HuH-7 (cell line): ENCODE measurements at regions not wholly inside any gene's neighbourhood (a gene's known extent, or its start where the extent isn't known, plus 50 kb on each side); places are given as distances from the start of the nearest gene placed in this dataset.
"Not testable (repeated sequence)": the region's sequence is repeated elsewhere in the genome, so short reads cannot be mapped to it uniquely, and the experiment has no call there.

Experiments used
- DNase-seq: peaks from one replicate; pipeline ENCODE4 v3.0.0; 2011; ENCODE audit warnings: low spot score

DNA sequence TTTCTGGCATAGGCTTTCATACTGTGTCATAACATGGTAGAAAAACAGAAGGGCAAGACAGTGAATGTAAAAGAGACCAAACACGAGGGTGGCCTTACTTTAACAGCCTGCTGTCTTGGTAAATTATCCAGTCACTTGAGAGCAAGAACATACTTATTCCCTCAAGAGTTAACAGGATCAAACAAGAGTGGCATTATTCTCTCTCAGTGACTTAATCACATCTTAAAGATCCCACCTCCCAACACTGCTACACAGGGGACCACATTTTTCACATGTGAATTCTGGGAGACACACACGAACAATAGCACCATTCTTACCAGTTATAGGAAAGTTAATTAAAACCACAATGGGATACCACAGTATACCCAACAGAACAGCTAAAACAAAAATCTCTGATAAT is 898.0 kb upstream of the C9orf72 start:
- DNase-seq = no peak

DNA sequence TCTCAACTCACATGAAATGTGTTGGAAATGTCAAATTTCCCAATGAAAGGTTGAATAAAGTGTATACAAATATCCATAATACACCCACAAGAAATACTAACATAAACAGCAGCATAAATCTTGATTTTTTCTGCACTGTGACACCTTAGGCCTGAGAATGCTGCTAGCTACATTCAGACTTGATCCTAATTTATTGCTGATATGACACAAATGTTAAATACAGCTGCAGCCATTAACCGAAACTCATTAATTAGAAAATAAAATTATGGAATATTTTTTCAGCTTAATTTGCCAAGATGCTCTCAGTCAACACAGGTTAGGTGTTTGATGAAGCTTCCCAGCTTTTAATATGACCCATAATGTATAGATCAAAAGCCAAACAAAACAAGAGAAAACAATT is 914.3 kb upstream of the C9orf72 start:
- no peak for DNase-seq

DNA sequence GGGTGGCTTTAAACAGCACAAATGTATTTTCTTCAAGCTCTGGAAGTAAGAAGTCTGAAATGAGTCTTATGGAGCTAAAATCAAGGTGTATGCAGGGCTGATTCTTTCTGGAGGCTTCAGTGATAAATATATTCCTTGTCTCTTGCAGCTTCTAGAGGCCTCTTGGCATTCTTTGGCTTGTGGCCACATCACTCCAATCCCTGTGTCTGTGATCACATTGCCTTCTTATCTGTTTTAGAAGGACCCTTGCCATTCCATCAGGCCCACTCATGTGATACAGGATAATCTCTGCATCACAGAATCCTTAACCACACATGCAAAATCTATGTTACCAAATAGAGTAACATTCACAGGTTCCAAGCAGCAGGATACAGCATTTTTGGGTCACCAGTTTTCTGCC is 917.8 kb upstream of the C9orf72 start:
- no peak for DNase-seq

DNA sequence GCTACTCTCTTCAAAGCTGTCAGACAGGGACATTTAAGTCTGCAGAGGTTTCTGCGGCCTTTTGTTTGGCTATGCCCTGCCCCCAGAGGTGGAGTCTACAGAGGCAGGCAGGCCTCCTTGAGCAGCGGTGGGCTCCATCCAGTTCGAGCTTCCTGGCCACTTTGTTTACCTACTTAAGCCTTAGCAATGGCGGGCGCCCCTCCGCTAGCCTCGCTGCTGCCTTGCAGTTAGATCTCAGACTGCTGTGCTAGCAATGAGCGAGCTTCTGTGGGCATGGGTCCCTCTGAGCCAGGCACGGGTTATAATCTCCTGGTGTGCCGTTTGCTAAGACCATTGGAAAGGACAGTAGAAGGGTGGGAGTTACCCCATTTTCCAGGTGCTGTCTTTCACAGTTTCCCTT is 924.9 kb upstream of the C9orf72 start:
- not testable (repeated sequence) for DNase-seq

DNA sequence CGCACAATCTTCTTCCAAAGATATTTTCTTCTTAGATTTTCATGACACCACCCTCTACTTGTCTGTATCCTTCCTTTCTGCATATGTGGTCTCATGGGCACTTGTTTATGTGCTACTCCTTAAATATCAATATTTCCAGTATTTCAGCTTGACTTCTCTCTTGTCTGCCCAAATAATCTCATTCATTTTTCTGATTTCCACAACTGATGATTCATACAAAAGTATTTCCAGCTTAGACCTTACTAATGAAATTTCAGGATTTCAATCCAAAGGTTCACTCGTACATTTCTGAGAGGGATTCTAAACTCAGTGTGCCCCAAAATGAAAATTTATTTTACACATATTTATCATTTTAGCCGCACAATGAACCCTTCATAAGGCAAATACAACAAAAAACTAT is 928.9 kb upstream of the C9orf72 start:
- no peak for DNase-seq

DNA sequence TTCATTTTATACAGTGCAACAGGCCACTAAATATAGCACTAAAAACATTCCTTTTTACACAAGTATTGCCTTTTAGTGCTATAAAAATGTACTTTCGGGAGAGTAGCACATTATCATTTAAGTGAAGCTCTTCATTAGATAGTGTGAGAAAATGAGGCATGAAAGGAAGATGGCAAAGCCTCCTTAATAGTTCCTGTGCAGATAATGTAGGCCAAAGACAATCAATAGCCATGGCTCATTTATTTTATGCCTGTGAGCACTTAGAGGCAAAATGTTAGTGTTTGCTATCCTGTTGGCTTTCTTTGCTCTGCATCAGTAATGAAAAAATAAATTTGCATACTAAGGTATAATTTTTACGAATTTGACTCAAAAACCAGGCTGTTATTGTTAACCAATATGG is 929.5 kb upstream of the C9orf72 start:
- DNase-seq = no peak

DNA sequence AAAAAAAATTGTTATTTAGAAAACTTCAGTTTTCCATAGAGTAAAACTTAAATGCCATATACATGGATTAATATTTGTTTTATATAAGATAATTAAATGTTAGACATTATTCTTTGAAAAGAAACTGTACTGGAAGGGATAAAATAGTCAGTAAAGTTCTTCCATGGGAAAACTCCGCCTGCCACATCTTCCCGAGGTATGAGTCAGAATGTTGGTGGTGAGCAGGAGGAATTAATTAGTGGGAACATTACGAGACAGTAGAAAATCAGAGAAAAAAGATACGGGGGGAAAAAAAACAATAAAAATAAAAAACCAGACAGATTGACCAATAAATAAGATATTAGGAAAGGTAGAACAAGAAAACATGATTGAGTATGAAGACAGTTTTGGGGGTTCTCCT is 930.3 kb upstream of the C9orf72 start:
- DNase-seq = no peak

DNA sequence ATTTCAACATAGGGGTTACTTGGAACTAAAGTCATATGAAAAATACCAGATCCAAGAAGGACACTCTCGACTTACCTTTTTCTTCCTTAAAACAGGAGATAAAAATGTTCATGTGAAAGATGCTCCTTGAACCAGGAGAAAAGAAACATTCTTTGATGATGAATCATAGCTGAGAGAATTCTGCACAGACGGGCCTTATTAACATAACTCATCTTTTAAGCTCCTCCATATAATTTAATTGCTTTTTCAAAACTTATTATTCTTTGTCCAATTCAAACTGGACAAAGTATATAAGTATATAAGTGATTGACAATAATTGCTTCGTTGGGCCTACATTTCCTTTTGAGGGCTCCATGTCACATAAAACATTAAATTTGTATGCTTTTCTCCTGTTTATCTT is 945.2 kb upstream of the C9orf72 start:
- DNase-seq = no peak

DNA sequence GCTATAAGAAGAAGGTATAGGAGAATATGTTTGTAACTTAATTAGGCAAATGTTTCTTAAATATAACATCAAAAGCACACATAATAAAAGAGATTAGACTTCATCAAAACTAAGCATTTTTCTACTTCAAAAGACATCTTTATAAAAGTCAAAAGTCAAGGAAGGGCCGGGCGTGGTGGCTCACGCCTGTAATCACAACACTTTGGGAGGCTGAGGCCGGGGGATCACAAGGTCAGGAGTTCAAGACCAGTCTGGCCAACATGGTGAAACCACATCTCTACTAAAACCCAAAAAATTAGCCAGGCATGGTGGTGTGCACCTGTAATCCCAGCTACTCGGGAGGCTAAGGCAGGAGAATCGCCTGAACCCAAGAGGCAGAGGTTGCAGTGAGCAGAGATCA is 951.0 kb upstream of the C9orf72 start:
- not testable (repeated sequence) for DNase-seq

DNA sequence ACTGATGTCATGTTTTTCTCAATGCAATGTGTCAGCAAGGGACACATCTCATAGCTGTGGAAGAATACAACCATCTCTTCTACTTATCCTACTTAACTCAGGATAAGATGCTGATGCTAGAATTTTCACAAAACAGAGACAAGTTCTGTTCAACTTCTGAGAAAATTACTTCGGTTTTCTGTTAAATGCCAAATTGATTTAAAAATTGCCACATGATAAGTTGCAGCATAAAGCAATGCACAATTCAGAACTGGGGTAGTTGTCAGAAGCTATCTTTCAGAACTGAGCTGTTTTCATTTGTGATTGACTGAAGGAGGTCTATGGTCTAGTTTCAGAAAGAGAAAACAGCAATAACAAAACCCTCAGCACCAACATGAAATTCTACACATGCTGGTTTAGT is 954.8 kb upstream of the C9orf72 start:
- no peak for DNase-seq

DNA sequence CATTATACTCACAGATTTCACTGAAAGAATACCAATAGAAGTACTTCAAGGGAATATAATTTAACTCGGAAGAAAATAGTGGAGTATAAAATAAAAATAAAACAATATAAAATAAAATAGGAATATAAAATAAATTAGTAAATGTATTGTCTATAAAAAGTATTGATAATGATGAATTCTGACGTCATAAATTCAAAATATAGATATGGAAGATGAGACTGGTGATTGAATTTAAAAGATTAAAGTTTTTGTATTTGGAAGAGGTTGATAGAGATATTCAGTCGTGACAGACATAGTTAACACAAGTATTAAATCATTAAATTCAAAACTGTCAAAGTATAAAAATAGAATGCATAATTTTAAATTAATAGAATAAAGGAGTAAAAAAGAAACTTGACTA is 964.9 kb upstream of the C9orf72 start:
- DNase-seq = no peak

DNA sequence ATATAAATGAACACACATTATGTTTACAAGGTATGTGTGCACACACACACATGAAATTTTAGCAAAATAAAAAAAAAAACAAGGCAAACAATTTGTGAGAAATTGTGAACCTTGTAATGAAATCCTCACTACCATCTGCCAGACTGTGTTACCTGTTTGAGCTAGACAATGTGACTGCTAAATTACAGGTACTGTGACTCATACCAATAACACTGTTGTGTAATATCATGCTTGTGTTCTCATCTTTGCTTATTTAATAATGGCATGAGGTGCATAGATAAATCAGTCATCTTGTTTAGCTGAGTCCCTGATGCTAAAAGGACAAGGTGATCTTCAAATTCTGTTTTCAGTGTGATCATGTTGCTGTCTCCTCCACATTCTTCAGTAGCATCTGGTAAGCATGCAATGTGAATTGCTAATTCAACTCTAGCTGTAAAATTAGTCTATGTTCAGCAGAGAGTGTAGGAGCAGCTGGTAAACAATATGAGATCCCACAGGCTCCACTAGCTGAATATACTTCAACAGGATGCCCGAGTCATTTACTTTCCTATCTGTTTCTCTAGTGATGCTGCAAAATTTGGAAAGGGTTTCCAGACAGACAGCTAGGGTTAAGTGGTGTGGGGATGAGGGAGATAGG is 966.3 kb upstream of the C9orf72 start:
- no peak for DNase-seq

DNA sequence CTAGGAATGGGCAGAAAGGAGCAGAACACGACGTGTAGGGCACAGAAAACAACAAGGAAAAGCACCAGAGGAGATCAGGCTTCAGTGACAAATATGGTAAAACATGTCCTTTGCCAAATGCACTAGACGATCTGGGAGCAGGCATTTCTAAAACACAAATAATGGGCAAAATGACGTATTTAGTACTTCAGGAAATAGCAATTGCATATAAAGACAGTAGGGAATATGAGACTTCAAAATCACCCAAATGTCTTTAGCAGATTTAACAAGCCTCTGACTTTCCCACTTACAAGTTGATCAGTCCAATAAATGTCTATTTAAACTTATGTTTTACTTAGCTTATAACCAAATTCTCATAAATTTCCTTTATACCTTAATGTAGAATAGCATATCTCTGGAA is 969.6 kb upstream of the C9orf72 start:
- no peak for DNase-seq

DNA sequence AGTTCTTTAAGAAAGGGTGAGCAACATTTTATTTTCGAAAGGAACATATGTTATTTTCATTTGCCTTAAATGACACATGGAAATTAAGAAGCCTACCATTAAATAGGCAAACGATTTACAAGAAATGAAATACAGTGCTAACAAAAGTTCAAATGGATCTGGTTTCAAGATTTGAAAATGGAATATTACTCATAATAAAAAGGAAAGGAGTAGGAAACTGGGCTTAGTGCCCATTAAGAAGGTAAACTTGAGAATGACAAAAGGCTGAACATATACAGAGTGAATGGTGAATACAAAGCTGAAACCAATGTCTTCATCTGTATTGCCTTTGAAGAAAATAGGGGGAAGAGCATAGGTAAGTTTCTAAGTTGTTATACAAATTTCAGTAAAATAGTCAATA is 974.2 kb upstream of the C9orf72 start:
- no peak for DNase-seq

DNA sequence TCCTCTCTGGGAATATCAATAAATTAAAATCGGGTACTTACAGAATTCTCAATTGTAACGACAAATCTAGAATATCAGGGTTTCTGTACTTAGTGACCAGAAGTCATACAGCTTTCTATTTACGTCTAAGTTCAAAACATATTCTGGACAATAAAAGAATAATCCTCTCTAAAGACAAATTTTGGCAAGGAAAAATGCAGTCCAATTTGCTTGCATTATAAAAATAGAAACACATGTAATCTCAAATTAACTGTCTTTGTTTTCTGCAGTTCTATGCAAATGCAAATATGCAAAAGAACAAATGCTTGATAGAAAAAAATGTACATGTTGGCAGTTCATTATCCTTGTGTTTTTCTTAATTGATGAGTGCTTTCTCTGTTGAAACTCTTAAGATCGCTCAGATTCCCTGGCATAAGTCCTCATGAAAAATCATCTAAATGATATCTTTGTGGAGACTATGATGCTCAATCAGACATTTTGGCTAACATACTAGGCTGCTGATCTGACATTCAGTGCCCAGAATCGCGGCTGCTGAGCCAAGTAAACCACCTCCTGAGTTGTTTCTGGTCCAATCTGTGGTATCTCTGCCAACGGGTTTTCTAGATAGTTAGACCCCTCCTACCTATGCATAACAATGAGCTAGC is 990.1 kb upstream of the C9orf72 start:
- no peak for DNase-seq

DNA sequence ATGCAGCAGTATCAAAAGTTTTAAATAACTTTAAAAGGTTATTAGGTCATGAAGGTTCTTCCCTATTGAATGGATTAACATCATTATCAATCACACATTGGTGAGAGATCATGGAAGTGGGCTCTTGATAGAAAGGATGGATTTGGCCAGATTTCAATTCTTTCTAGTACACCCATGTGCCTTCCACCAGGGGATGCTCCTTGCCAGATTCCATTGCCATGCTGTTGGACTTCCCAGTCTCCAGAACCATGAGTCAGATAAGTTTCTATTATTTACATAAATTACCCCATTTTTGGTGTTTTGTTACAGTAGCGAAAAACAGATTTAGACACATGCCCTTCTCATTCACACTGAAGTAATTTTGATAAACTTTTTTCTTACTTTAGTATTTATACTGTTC is 1010.6 kb upstream of the C9orf72 start:
- no peak for DNase-seq

DNA sequence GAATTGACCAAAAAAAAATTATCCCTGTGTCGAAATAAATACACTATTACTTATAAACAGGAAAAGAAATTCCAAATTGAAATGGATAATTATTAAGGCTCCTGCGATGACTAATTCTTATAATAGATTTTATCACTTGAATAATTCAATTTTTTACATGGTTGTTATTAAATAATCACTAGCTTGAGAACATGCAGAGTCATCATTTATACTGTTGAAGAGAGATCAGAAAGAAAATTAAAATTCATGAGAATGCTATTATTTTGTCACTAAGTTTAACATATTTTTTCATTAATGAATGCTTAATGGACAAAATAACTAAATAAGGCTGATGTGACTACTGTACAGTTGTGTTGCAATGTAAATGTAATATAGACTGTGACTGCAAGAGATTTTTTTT is 1011.3 kb upstream of the C9orf72 start:
- no peak for DNase-seq

DNA sequence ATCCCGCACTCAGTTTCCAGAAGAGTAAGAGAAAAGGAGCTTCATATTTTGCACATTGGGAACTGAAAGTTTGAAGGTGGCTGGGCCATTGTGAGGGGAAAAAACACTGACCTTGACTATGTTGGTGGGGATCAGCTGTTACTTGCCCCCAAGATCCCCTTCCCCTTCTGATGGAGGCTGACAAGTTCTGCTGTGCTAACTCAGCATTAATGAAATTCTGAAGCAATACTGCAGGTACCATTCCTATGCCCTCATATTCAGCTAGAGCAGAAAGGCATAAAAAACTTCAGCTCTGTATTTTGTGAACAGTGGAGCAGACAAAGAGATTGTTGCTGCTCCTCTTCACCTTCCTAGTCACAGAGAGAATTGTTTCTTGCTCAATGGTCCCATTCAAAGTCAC is 1013.8 kb upstream of the C9orf72 start:
- no peak for DNase-seq

DNA sequence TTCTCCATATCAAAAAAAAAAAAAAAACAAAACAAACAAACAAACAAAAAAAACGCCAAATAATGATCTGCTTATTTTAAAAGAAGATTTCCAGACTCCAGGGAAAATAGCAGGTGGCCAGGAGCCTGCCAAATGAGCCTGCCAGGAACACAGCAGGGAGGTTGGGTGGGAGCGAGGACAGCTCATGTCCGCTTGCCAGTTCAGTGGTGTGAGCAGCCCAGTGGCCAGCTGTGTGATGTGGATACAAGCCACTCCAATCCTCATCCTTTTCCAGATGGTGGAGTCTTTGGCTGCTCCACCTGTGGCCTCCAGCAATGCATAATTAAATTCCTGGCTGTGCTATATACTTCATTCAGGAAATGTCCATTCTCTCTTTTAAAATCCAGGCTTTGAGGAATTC is 1025.1 kb upstream of the C9orf72 start:
- DNase-seq = no peak

DNA sequence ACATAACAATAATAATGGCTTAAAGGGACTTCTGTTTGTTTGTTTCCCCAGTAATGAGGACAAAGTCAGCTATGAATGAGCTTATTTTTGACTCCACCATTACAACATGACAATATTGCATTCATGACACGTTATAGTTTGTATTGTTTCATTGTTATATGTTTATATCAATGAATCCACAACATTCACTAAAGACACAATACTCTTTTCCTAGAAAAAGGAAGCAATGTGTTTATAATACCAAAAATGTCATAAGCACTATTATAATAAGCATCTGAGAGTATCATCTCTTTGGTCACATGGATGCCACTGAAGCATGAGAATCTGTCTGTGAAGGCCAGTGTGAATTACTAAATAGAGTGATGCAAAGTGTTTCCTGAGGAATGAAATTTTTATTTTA is 1026.9 kb upstream of the C9orf72 start:
- no peak for DNase-seq

DNA sequence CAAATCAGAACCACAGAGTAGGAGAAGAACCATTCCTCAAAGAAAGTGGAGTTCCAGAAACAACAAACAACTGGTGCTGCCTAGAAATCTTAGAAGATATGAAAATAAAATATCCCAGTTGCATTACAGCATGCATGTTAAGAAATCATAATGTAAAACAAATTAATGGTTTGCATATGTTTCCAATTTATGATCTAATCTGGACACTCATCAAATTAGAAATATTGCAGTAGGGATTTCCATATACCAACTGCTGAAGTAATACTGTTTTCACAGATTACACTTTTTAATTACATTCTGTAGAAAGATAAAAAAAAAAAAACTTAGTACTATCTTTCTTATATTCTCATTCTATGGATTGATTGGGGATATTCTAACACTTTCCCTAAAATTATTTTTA is 1034.6 kb upstream of the C9orf72 start:
- DNase-seq = no peak

DNA sequence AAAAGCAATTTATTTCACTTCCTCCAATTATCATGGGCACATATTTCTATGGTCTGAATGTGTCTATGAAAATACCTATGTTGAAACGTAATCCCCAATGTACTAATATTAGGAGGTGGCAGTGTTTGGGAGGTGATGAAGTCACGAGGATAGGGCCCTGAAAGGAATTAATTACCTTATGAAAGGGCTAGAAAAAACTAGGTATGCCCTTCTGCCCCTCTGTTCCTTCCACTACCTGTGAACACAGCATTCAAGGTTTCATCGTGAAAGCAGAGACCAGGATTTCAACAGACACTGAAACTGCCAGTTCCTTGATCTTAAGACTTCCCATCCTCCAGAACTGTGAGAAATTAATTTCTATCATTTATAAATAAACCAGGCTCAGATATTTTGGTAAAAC is 1037.1 kb upstream of the C9orf72 start:
- no peak for DNase-seq

DNA sequence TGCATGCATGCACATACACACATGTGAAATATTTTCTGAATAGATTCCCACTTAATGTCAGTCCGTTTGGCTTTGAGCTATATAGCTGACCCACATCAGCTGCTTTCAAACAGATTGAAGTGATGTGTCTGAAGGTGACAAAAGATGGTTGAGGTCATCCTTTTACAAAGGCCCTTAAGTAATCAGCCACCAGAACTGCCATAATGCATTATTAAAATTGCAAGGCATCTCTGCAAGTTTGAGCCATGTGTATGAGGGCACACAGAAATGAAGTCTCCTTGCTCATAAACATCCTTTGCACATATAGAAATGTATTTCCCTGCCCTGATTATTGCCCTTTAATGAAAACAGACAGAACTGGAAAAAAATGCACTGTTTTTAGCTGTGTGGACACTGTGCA is 1043.0 kb upstream of the C9orf72 start:
- DNase-seq = no peak

DNA sequence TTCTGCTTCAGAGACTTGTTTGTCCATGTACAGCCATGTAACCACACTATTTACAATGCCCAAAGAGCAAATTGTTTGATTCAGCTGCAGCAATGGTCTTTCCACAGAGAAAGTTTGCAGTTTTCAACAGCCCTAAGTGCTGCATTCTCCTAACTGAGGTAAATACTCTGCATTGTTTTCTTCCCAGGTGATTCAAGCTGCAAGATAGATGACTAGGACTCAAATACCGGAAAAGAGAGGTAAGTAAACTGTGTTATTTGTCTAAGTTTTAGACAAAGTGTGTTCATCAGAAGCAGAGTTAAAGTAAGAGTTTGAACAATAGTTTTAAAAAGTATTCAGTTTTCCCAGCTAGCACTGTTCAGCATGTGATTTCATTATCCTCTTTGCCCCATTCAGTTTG is 1046.7 kb upstream of the C9orf72 start:
- DNase-seq = no peak
